OCI-LY7 (cell line): ENCODE measurements at regions not wholly inside any gene's neighbourhood (a gene's known extent, or its start where the extent isn't known, plus 50 kb on each side); places are given as distances from the start of the nearest gene placed in this dataset.

ENCODE experiments used
- BruUV-seq: library from RNA; stranded (reverse); fragments of 400-500 nt; replicated peaks from 2 replicates; lab custom pipeline; 2021; lab: Mats Ljungman, UMichigan
- CTCF ChIA-PET: fragments of 300-600 bp; sonication (Branson Sonifier 250); formaldehyde crosslinking; loops from one replicate; lab custom pipeline; 2022; ENCODE audit warnings: antibody characterized with exemption; ENCODE audit not compliant: unreplicated experiment; lab: Charles Lee
- POLR2A ChIA-PET: fragments of 300-600 bp; sonication (Branson Sonifier 250); formaldehyde crosslinking; loops from one replicate; lab custom pipeline; 2022; ENCODE audit warnings: antibody characterized with exemption; lab: Charles Lee
- DNase-seq: peaks from one replicate; pipeline ENCODE4 v3.0.0-alpha.2; 2015; ENCODE audit warnings: low spot score
- H2AFZ ChIP-seq: fragments of 200-600 bp; sonication (generic), shearing (Covaris generic); 2 replicates; pipeline ENCODE4 v1.6.1; 2014; ENCODE audit warnings: mild to moderate bottlenecking, antibody characterized with exemption, low read length, moderate library complexity
- H3K27ac ChIP-seq: fragments of 200-600 bp; sonication (generic); 2 replicates; pipeline ENCODE4 v1.5.1; 2014; ENCODE audit warnings: mixed run types, low read depth, mild to moderate bottlenecking, moderate library complexity, low read length, inconsistent platforms; ENCODE audit not compliant: poor library complexity, severe bottlenecking
- H3K36me3 ChIP-seq: fragments of 200-600 bp; sonication (generic); 2 replicates; pipeline ENCODE4 v1.6.1; 2014; ENCODE audit warnings: mild to moderate bottlenecking, antibody characterized with exemption, low read length, moderate library complexity, mixed read lengths; ENCODE audit not compliant: insufficient read depth
- H3K4me1 ChIP-seq: fragments of 200-600 bp; sonication (generic); 2 replicates; pipeline ENCODE4 v1.5.1; 2014; ENCODE audit warnings: mild to moderate bottlenecking, low read length; ENCODE audit not compliant: insufficient read depth, poor library complexity, severe bottlenecking
- H3K4me2 ChIP-seq: fragments of 200-600 bp; sonication (generic); 2 replicates; pipeline ENCODE4 v1.6.1; 2014; ENCODE audit warnings: mild to moderate bottlenecking, low read length
- H3K4me3 ChIP-seq: fragments of 200-600 bp; sonication (generic); 2 replicates; pipeline ENCODE4 v1.5.1; 2014; ENCODE audit warnings: mild to moderate bottlenecking, low read depth, low read length; ENCODE audit not compliant: poor library complexity, severe bottlenecking
- H3K79me2 ChIP-seq: fragments of 200-600 bp; sonication (generic); 2 replicates; pipeline ENCODE4 v1.6.1; 2016; ENCODE audit warnings: low read depth, mild to moderate bottlenecking, low read length, moderate library complexity, mixed read lengths; ENCODE audit not compliant: insufficient read depth
- H3K9me2 ChIP-seq: fragments of 200-600 bp; sonication (generic); 2 replicates; pipeline ENCODE4 v1.6.1; 2016; ENCODE audit warnings: mild to moderate bottlenecking, low read length, mixed read lengths; ENCODE audit not compliant: insufficient read depth
- H3K9me3 ChIP-seq: fragments of 200-600 bp; sonication (generic); 2 replicates; pipeline ENCODE4 v1.6.1; 2014; ENCODE audit warnings: mild to moderate bottlenecking, mixed run types, low read length, mixed read lengths
- H4K20me1 ChIP-seq: fragments of 200-600 bp; sonication (generic); 2 replicates; pipeline ENCODE4 v1.6.1; 2014; ENCODE audit warnings: mild to moderate bottlenecking, antibody characterized with exemption, low read length, moderate library complexity, mixed read lengths; ENCODE audit not compliant: insufficient read depth
- EZH2phosphoT487 ChIP-seq: fragments of 200-600 bp; sonication (generic); IDR thresholded peaks from 2 replicates; pipeline ENCODE4 v1.6.1; 2018; ENCODE audit warnings: low read depth, borderline replicate concordance, mild to moderate bottlenecking, mixed run types, antibody characterized with exemption, low read length, moderate library complexity, mixed read lengths
- intact Hi-C: fragments of 100-400 bp; cut with micrococcal nuclease; formaldehyde crosslinking; loops from one replicate; pipeline ENCODE4 v1.10.0; 2022; ENCODE audit not compliant: unreplicated experiment
- TF ChIP-seq, protein P1 (sequence below): fragments of 200-600 bp; sonication (generic); conservative IDR thresholded peaks from 2 replicates; pipeline ENCODE4 v1.5.1; 2014; ENCODE audit warnings: mild to moderate bottlenecking, antibody characterized with exemption, low read length, moderate library complexity, mixed read lengths

DNA sequence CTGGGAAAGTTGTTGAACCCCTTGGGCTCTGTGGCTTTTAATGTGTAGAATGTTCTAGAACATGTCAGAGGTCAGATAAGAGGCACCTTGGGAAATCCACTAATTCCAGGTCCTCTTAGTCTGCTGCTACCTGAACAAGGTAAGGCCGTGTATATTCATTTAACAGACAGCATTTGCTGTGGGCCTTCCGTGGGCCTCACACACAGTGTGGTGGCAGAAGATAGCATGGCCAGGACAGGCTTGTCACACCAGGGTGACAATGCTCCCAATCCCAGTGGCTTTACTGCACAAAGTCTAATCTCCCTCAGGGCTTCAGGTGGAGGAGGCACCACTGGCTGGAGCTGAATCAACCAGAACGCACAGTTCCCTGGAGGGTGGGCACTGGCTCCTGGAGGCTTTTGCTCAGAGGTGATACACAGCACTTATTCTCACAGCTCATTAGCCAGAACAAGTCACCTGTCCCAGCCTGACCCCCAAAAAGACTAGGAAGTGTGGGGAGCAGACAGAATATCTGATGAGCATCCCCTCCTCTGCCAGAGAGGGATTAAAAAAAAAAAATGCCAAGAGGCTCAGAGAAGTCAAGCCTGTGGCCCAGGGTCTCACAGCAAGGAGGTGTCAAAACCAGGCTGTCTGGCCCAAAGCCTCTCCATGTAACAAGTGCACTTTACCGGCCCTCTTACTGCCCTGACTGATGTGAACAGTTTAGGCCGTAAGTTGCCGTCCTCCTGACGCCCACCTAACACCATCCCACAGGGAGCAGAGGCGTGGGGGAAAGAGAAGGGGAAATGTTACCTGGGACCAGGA, 216.9 kb upstream of the RAB6C start:
- H3K4me1 ChIP-seq: no peaks in the 10 kb centered on the region
- no peaks in the 10 kb centered on the region for H3K79me2 ChIP-seq
- H3K4me2 ChIP-seq: no peak overlapping the region
- H3K27ac ChIP-seq: no peak overlapping the region
- no peak for DNase-seq
- no peaks in the 10 kb centered on the region for H3K9me3 ChIP-seq
- BruUV-seq: no TSS peak
- no peaks in the 10 kb centered on the region for H4K20me1 ChIP-seq
- intact Hi-C loops: no loop called here
- ChIA-PET CTCF (no interaction called here), POLR2A (no interaction called here)
- H3K4me3 ChIP-seq: no peak overlapping the region
- TF ChIP-seq EZH2phosphoT487: no peak
- TF ChIP-seq, protein P1, sequence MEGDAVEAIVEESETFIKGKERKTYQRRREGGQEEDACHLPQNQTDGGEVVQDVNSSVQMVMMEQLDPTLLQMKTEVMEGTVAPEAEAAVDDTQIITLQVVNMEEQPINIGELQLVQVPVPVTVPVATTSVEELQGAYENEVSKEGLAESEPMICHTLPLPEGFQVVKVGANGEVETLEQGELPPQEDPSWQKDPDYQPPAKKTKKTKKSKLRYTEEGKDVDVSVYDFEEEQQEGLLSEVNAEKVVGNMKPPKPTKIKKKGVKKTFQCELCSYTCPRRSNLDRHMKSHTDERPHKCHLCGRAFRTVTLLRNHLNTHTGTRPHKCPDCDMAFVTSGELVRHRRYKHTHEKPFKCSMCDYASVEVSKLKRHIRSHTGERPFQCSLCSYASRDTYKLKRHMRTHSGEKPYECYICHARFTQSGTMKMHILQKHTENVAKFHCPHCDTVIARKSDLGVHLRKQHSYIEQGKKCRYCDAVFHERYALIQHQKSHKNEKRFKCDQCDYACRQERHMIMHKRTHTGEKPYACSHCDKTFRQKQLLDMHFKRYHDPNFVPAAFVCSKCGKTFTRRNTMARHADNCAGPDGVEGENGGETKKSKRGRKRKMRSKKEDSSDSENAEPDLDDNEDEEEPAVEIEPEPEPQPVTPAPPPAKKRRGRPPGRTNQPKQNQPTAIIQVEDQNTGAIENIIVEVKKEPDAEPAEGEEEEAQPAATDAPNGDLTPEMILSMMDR: no peak
- H3K9me2 ChIP-seq: no peaks in the 10 kb centered on the region
- H3K36me3 ChIP-seq: no peaks in the 10 kb centered on the region
- no peak overlapping the region for H2AFZ ChIP-seq

DNA sequence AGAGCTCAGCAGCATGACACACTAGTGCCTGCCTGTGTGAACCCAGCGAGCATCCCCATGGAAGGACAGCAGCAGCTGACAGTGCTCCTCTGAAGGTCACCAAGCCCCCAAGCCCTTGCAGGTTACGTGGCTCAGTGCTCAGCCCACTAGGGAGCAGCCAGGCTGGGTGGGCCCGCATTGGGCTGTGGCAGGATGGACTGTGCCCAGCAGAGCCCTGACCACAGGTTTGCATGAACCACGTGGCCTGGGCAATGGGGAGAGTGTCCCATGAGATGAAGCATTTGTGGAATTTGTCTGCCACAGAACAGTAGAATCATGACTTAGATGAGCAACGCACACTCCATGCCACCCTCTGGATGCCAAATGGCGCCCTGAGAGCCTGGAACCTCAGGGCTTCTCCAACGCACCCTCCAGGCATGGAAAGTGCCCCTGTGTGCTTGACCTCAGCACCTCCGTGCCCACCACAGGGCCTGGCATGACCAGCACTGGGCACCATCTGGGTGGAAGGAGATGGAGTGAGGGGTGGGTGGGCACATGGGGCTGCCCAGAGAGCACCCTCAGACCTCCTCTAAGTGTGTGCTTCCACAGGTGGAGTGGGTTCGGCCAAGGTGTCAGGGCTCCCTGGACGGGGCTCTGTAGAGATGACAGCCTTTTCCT, 216.1 kb upstream of the RAB6C start:
- H3K4me2 ChIP-seq: no peak overlapping the region
- no peaks in the 10 kb centered on the region for H3K9me2 ChIP-seq
- no peak for DNase-seq
- H4K20me1 ChIP-seq: no peaks in the 10 kb centered on the region
- no peak overlapping the region for H3K27ac ChIP-seq
- H3K79me2 ChIP-seq: no peaks in the 10 kb centered on the region
- CTCF ChIA-PET: no interaction called here
- POLR2A ChIA-PET: no interaction called here
- no peaks in the 10 kb centered on the region for H3K4me1 ChIP-seq
- TF ChIP-seq, protein P1: no peak
- no peak for TF ChIP-seq EZH2phosphoT487
- H3K4me3 ChIP-seq: no peak overlapping the region
- no peak overlapping the region for H2AFZ ChIP-seq
- BruUV-seq: no TSS peak
- no peaks in the 10 kb centered on the region for H3K9me3 ChIP-seq
- H3K36me3 ChIP-seq: no peaks in the 10 kb centered on the region
- intact Hi-C loops: no loop called here

DNA sequence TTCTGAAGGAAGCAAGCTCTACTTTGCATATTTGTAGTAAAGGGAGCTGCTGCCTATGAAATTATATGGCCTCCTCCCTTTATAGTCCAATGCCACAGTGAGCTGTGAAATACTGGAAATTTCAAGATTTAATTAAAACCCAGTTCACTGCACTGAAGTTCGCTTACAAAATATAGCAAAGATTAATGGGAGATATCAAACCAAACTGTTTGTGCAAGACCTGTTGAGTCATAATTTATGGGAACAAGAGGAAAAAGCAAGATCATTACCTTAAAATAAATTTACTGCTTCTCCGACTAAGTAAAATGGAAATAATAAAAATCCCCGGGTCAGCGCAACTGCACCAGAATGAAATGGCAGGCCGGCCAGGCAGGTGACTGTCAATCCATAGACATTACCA, 215.5 kb upstream of the RAB6C start:
- H3K9me2 ChIP-seq: no peaks in the 10 kb centered on the region
- H3K79me2 ChIP-seq: no peaks in the 10 kb centered on the region
- ChIA-PET CTCF (no interaction called here), POLR2A (no interaction called here)
- no peaks in the 10 kb centered on the region for H3K4me1 ChIP-seq
- H4K20me1 ChIP-seq: no peaks in the 10 kb centered on the region
- no peak overlapping the region for H3K27ac ChIP-seq
- no peaks in the 10 kb centered on the region for H3K36me3 ChIP-seq
- intact Hi-C loops: no loop called here
- no peak overlapping the region for H3K4me2 ChIP-seq
- H2AFZ ChIP-seq: no peak overlapping the region
- DNase-seq: no peak
- H3K4me3 ChIP-seq: no peak overlapping the region
- BruUV-seq: no TSS peak
- TF ChIP-seq, protein P1: no peak
- no peak for TF ChIP-seq EZH2phosphoT487
- H3K9me3 ChIP-seq: no peaks in the 10 kb centered on the region
